ENCODE measurements at regions not wholly inside any gene's neighbourhood (a gene's known extent, or its start where the extent isn't known, plus 50 kb on each side); places are given as distances from the start of the nearest gene placed in this dataset.

DNA sequence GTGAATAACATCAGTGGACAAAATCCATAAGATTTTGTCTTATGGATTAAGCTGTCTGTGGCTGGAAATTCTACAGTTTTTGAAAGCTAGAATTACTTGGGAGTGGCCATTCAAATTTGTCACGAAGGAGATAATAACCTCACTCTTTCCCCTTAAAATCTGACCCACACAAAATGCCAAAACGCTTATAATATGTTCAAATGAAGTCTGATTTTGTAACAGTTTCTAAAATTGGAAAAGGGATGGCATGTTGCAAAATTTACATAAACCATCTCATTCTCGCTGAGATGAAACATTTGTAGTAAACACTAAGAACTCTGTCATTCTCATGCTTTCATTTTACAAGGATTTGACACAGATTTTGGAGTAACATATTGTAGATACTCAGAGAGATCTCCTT, 112.7 kb downstream of the GJA1 start:
- in situ Hi-C loops (cut with HindIII; ENCODE audit: low pct_unique_long_range_greater_than_20kb, low sequenced_read_pairs) = no loop called here
- no peaks in the 10 kb centered on the region for H3K4me1 ChIP-seq (ENCODE audit: control insufficient read depth, insufficient read depth, low read length)
- no peak for DNase-seq (ENCODE audit: low read depth, low spot score)
- no peak overlapping the region for H3K27ac ChIP-seq (ENCODE audit: low read length)
- no peak for ATAC-seq
- ChIA-PET POLR2A (no interaction called here), CTCF (no interaction called here)
- TF ChIP-seq, protein P1, sequence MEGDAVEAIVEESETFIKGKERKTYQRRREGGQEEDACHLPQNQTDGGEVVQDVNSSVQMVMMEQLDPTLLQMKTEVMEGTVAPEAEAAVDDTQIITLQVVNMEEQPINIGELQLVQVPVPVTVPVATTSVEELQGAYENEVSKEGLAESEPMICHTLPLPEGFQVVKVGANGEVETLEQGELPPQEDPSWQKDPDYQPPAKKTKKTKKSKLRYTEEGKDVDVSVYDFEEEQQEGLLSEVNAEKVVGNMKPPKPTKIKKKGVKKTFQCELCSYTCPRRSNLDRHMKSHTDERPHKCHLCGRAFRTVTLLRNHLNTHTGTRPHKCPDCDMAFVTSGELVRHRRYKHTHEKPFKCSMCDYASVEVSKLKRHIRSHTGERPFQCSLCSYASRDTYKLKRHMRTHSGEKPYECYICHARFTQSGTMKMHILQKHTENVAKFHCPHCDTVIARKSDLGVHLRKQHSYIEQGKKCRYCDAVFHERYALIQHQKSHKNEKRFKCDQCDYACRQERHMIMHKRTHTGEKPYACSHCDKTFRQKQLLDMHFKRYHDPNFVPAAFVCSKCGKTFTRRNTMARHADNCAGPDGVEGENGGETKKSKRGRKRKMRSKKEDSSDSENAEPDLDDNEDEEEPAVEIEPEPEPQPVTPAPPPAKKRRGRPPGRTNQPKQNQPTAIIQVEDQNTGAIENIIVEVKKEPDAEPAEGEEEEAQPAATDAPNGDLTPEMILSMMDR (IDR thresholded peaks at IDR 0.05) = no peak
- no peak for TF ChIP-seq POLR2AphosphoS5 (IDR thresholded peaks at IDR 0.05; ENCODE audit: low read depth, low read length)
- intact Hi-C loops (cut with micrococcal nuclease; ENCODE audit: unreplicated experiment) = no loop called here
- no peak overlapping the region for H3K4me3 ChIP-seq (ENCODE audit: low read depth in 2 of 2, low read length in 2 of 2)
- no TSS peak for BruUV-seq (replicated peaks)
- H3K9me3 ChIP-seq (ENCODE audit: control insufficient read depth, insufficient read depth, low read depth, low read length) = no peaks in the 10 kb centered on the region
- no peaks in the 10 kb centered on the region for H3K27me3 ChIP-seq (ENCODE audit: control insufficient read depth, insufficient read depth, low read length)
- no peaks in the 10 kb centered on the region for H3K36me3 ChIP-seq (ENCODE audit: control insufficient read depth, insufficient read depth, low read length)

DNA sequence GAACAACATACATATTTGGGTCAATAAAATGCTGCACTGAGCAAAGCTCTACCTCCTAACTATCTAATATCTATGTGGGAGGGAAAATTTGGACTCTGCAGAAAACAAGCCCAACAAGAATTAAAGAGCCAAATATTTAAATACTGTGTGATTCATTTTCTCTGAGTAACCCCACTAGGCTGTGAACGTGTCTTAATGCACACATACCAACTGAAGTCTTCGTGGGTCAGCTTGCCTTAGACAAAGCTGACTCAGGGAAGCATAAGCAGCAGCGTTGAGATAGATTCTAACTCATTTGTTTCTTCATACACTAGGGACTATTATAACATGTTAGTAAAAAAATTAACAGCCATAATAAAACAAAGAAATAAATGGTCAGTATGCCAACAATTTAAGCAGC, 114.3 kb downstream of the GJA1 start:
- no peak overlapping the region for H3K27ac ChIP-seq (ENCODE audit: low read length)
- POLR2A ChIA-PET = no interaction called here
- intact Hi-C loops (cut with micrococcal nuclease; ENCODE audit: unreplicated experiment) = no loop called here

More for the DNA sequence above, 114.3 kb downstream of the GJA1 start:
- Histone ChIP-seq H3K4me3 (ENCODE audit: low read depth in 2 of 2, low read length in 2 of 2) (no peak overlapping the region), H3K36me3 (ENCODE audit: control insufficient read depth, insufficient read depth, low read length) (no peaks in the 10 kb centered on the region), H3K4me1 (ENCODE audit: control insufficient read depth, insufficient read depth, low read length) (no peaks in the 10 kb centered on the region), H3K27me3 (ENCODE audit: control insufficient read depth, insufficient read depth, low read length) (no peaks in the 10 kb centered on the region), H3K9me3 (ENCODE audit: control insufficient read depth, insufficient read depth, low read depth, low read length) (no peaks in the 10 kb centered on the region)
- DNase-seq (ENCODE audit: low read depth, low spot score) = no peak
- ATAC-seq = no peak
- TF ChIP-seq, protein P2, sequence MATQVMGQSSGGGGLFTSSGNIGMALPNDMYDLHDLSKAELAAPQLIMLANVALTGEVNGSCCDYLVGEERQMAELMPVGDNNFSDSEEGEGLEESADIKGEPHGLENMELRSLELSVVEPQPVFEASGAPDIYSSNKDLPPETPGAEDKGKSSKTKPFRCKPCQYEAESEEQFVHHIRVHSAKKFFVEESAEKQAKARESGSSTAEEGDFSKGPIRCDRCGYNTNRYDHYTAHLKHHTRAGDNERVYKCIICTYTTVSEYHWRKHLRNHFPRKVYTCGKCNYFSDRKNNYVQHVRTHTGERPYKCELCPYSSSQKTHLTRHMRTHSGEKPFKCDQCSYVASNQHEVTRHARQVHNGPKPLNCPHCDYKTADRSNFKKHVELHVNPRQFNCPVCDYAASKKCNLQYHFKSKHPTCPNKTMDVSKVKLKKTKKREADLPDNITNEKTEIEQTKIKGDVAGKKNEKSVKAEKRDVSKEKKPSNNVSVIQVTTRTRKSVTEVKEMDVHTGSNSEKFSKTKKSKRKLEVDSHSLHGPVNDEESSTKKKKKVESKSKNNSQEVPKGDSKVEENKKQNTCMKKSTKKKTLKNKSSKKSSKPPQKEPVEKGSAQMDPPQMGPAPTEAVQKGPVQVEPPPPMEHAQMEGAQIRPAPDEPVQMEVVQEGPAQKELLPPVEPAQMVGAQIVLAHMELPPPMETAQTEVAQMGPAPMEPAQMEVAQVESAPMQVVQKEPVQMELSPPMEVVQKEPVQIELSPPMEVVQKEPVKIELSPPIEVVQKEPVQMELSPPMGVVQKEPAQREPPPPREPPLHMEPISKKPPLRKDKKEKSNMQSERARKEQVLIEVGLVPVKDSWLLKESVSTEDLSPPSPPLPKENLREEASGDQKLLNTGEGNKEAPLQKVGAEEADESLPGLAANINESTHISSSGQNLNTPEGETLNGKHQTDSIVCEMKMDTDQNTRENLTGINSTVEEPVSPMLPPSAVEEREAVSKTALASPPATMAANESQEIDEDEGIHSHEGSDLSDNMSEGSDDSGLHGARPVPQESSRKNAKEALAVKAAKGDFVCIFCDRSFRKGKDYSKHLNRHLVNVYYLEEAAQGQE (IDR thresholded peaks at IDR 0.05; ENCODE audit: insufficient read depth in 1 of 2, low read depth in 2 of 2, low read length in 1 of 2) = no peak
- TF ChIP-seq TCF7L2 (IDR thresholded peaks at IDR 0.05; ENCODE audit: low read depth, low read length) = no peak
- TF ChIP-seq, protein P1 (IDR thresholded peaks at IDR 0.05) = no peak
- no peak for TF ChIP-seq SIN3A (IDR thresholded peaks at IDR 0.05; ENCODE audit: borderline replicate concordance, insufficient read depth, low read depth, low read length)
- no peak for TF ChIP-seq POLR2AphosphoS5 (IDR thresholded peaks at IDR 0.05; ENCODE audit: low read depth, low read length)
- in situ Hi-C loops (cut with HindIII; ENCODE audit: low pct_unique_long_range_greater_than_20kb, low sequenced_read_pairs) = no loop called here
- no TSS peak for BruUV-seq (replicated peaks)
- CTCF ChIA-PET = no interaction called here

Measured in Panc1 (cell line).